ENCODE measurements at regions not wholly inside any gene's neighbourhood (a gene's known extent, or its start where the extent isn't known, plus 50 kb on each side); places are given as distances from the start of the nearest gene placed in this dataset.

DNA sequence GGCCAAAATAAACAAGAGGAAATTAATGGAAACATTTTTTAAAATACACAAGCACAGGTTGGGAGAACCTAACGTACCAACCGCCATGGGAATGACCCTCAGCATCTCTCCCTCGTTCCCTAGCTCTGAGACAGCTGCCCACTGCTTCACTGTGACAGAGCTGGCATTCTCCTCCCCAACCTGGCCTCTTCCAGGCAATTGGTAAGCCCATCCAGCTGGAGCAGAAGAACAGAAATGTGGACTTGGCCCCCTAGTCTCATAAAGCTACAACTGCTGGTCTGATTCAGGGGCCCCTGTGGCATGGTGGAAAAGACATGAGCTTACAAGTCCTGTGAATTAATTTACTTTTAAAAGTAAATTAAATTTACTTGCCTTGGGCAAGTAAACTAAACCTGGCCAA is 245.1 kb downstream of the PTTG2 start:
- Histone ChIP-seq H3K36me3 (no peaks in the 10 kb centered on the region), H3K4me3 (no peak overlapping the region), H3K27ac (no peak overlapping the region), H3K4me1 (peaks cover 0 to 33% (median 14%) of the 10 kb centered on the region in 3 donors), H3K9me3 (no peaks in the 10 kb centered on the region), H3K27me3 (no peaks in the 10 kb centered on the region)
- TF ChIP-seq POLR2A (IDR thresholded peaks at IDR 0.05): no peak
- TF ChIP-seq, protein P1, sequence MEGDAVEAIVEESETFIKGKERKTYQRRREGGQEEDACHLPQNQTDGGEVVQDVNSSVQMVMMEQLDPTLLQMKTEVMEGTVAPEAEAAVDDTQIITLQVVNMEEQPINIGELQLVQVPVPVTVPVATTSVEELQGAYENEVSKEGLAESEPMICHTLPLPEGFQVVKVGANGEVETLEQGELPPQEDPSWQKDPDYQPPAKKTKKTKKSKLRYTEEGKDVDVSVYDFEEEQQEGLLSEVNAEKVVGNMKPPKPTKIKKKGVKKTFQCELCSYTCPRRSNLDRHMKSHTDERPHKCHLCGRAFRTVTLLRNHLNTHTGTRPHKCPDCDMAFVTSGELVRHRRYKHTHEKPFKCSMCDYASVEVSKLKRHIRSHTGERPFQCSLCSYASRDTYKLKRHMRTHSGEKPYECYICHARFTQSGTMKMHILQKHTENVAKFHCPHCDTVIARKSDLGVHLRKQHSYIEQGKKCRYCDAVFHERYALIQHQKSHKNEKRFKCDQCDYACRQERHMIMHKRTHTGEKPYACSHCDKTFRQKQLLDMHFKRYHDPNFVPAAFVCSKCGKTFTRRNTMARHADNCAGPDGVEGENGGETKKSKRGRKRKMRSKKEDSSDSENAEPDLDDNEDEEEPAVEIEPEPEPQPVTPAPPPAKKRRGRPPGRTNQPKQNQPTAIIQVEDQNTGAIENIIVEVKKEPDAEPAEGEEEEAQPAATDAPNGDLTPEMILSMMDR (IDR thresholded peaks at IDR 0.05): no peak
- WGBS, 2 donors: 59 to 64% methylated on average over 3 of the region's 3 CpGs
- DNase-seq: no peak
- intact Hi-C loops (cut with DNase I): no loop called here

DNA sequence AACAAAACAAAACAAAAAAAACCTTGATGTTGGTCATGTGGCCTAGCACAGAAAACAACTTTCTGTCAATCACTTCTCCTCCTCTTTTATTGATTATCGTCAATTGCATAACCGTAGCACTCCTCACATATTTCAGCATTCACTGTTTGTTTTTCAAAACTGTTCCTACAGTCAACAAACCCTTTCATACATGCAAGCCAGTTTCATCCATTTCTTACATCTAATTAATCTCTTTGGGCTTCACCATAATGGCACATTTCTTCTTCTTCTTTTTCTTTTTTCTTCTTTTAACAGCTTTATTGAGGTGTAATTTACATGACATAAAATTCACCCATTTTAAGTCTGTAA is 246.9 kb downstream of the PTTG2 start:
- TF ChIP-seq, protein P1 (IDR thresholded peaks at IDR 0.05): no peak
- no peak for TF ChIP-seq POLR2A (IDR thresholded peaks at IDR 0.05)
- intact Hi-C loops (cut with DNase I): no loop called here
- H3K4me3 ChIP-seq: no peak overlapping the region
- no peaks in the 10 kb centered on the region for H3K36me3 ChIP-seq
- H3K4me1 ChIP-seq: peaks cover 3 to 45% (median 28%) of the 10 kb centered on the region in 3 donors
- WGBS, 2 donors: 84 to 94% methylated on average over 2 of the region's 2 CpGs
- H3K27ac ChIP-seq: no peak overlapping the region
- H3K27me3 ChIP-seq: no peaks in the 10 kb centered on the region
- no peak for DNase-seq
- H3K9me3 ChIP-seq: no peaks in the 10 kb centered on the region

DNA sequence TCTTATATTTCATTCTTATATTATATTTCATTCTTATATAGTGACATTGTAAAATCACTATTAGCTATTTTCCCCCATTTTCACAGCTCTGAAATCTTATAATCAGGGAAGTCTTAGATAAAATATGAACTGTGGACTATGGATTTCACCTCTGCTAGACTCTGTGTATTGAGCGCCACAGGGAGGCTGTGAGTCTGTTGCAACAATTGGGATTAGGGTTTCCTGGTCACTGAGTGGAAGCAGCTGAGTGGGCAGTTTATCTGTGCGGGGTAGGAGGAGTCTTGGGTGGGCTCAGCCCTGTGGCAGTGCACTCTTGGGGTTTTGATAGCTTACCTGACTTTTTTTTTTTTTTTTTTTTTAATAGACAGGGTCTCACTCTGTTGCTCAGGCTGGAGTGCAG is 249.5 kb downstream of the PTTG2 start:
- 91 to 100% methylated on average over 2 of the region's 2 CpGs for WGBS, 2 donors
- Histone ChIP-seq H3K36me3 (no peaks in the 10 kb centered on the region), H3K27me3 (no peaks in the 10 kb centered on the region), H3K27ac (no peak overlapping the region), H3K9me3 (no peaks in the 10 kb centered on the region), H3K4me1 (peaks cover 3 to 37% (median 23%) of the 10 kb centered on the region in 3 donors), H3K4me3 (no peak overlapping the region)
- intact Hi-C loops (cut with DNase I): no loop called here
- TF ChIP-seq POLR2A (IDR thresholded peaks at IDR 0.05): no peak
- no peak for DNase-seq

DNA sequence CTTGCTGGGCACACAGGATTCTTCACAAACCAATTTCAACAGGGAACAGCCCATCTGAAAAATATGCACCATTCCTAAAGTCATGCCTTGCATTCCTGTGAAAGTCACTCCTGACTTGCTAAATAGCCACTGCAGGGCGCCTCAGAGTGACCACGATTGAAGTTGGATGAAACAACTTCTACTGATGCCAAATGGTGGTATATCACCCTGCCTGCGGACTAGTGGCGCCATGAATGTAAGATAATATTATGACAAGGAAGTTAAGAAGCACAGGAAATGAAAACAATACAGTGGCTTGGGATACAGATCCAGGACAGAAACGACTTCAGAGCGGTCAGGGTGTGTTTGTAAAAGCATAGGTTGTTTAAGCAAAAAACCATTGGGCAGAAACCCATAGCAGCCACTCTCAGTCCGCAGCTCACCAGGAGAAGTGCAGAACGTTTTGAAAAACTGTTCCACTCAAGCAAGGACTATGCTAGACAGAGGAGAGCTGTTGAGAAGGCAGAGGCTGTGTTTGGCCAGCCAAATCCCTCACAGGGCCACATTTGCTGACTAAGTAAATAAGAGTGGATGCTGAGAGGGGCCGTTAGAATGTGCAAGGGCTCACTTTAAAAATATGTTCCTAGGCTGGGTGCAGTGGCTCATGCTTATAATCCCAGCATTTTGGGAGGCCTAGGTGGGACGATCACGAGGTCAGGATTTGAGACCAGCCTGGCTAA is 250.4 kb downstream of the PTTG2 start:
- DNase-seq: no peak
- no peaks in the 10 kb centered on the region for H3K9me3 ChIP-seq
- H3K36me3 ChIP-seq: no peaks in the 10 kb centered on the region
- 60 to 73% methylated on average over 9 to 11 of the region's 11 CpGs for WGBS, 2 donors
- peak overlapping the region in 3 of 4 donors; percentile 42 to 70 (median 55) for H3K27ac ChIP-seq
- no peak overlapping the region for H3K4me3 ChIP-seq
- TF ChIP-seq, protein P1 (IDR thresholded peaks at IDR 0.05): no peak
- no peak for TF ChIP-seq POLR2A (IDR thresholded peaks at IDR 0.05)
- no peaks in the 10 kb centered on the region for H3K27me3 ChIP-seq
- intact Hi-C loops (cut with DNase I): no loop called here
- H3K4me1 ChIP-seq: peaks cover 3 to 35% (median 23%) of the 10 kb centered on the region in 3 donors

DNA sequence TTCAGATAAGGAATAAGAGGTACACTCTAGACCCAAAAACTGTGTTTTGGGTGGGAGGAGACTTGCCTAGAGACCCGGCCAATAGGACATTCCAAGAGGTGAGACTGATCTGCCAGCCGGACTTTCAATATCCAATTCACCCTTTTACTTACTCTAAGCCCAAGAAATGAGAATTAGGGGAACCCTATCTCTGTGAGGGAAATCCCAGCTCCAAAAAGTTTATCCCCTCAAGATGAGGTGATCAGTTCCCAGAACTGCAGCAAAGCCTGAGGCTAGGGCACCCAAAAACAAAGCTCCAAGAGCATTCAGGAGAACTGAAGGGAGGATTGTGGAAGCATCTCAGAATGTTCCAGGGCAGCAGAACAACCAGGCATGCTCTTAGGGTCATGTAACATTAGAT is 251.7 kb downstream of the PTTG2 start:
- Histone ChIP-seq H3K4me1 (peaks cover 3 to 35% (median 23%) of the 10 kb centered on the region in 3 donors), H3K9me3 (no peaks in the 10 kb centered on the region), H3K4me3 (no peak overlapping the region), H3K27me3 (no peaks in the 10 kb centered on the region), H3K36me3 (no peaks in the 10 kb centered on the region), H3K27ac (peak overlapping the region in 3 of 4 donors; percentile 42 to 70 (median 55))
- no peak for DNase-seq
- intact Hi-C loops (cut with DNase I): no loop called here
- TF ChIP-seq, protein P1 (IDR thresholded peaks at IDR 0.05): no peak
- no peak for TF ChIP-seq POLR2A (IDR thresholded peaks at IDR 0.05)
- WGBS, 2 donors: 35 to 52% methylated on average over 2 of the region's 2 CpGs
